VCaP (cell line): ENCODE measurements at regions not wholly inside any gene's neighbourhood (a gene's known extent, or its start where the extent isn't known, plus 50 kb on each side); places are given as distances from the start of the nearest gene placed in this dataset.

Experiments used
- H3K27ac ChIP-seq: fragments of 450-650 bp; 2 replicates; pipeline ENCODE4 v1.5.1; 2017
- TF ChIP-seq, protein P1 (sequence below): fragments of 450-650 bp; conservative IDR thresholded peaks from 2 replicates; pipeline ENCODE4 v1.5.1; 2017; ENCODE audit warnings: mild to moderate bottlenecking, moderate library complexity

DNA sequence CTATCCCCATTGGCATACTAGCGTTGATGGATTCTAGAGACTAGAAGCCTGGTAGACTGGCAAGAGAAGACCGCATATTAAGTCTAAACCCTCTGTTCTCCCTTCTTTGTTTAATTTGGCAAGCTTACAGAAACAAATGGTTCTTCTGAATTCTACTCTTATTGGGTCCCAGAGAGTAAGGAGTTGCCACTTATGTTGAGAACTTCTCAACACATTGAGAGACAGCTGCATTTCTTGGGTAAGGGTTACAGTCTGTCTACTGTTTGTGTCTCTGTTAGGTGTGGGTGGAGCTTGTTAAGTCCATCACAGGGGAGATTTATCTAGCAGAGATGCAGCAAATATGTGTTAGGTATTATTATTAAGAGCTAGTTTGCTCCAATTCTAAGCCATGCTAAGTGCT lies 435.8 kb upstream of the MEIS1 start:
- no peak overlapping the region for H3K27ac ChIP-seq
- TF ChIP-seq, protein P1, sequence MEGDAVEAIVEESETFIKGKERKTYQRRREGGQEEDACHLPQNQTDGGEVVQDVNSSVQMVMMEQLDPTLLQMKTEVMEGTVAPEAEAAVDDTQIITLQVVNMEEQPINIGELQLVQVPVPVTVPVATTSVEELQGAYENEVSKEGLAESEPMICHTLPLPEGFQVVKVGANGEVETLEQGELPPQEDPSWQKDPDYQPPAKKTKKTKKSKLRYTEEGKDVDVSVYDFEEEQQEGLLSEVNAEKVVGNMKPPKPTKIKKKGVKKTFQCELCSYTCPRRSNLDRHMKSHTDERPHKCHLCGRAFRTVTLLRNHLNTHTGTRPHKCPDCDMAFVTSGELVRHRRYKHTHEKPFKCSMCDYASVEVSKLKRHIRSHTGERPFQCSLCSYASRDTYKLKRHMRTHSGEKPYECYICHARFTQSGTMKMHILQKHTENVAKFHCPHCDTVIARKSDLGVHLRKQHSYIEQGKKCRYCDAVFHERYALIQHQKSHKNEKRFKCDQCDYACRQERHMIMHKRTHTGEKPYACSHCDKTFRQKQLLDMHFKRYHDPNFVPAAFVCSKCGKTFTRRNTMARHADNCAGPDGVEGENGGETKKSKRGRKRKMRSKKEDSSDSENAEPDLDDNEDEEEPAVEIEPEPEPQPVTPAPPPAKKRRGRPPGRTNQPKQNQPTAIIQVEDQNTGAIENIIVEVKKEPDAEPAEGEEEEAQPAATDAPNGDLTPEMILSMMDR, result no peak

DNA sequence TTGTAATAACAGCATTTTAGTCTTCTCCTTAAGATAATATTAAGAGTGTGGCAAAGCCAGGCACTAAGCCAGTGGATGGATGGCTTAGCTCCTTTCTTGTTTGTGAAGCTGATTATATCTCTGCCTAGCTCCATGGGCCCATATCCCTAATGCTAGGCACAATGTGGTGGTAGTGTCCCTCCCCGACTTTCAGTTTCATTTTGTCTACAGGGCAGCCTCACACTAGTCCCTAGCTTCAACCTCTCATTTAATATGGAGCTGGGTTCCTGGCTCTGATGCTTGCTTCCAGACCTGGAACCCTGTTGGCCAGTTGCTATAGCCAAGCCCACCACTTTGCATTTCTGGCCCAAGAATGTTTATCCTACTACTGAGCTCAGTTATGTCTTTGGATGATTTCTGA lies 437.0 kb upstream of the MEIS1 start:
- no peak overlapping the region for H3K27ac ChIP-seq
- TF ChIP-seq, protein P1, result no peak

DNA sequence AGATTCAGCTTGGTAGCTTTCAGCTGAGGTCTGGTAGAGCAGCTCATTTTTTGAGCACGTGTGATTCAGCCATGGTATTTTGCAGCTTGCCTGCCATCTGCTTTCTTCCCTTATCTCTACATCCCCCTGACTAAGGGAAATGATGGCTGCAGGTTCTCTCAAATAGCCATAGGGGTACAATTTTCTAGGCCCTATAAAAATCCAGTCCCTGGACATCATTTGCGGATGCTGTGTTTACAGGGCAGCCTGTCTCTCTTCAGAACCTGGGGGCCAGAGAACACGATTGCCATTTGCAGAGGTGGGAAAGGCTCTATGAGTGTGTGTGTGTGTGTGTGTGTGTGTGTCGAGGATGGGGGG lies 442.7 kb upstream of the MEIS1 start:
- TF ChIP-seq, protein P1, result no peak
- H3K27ac ChIP-seq, result no peak overlapping the region

DNA sequence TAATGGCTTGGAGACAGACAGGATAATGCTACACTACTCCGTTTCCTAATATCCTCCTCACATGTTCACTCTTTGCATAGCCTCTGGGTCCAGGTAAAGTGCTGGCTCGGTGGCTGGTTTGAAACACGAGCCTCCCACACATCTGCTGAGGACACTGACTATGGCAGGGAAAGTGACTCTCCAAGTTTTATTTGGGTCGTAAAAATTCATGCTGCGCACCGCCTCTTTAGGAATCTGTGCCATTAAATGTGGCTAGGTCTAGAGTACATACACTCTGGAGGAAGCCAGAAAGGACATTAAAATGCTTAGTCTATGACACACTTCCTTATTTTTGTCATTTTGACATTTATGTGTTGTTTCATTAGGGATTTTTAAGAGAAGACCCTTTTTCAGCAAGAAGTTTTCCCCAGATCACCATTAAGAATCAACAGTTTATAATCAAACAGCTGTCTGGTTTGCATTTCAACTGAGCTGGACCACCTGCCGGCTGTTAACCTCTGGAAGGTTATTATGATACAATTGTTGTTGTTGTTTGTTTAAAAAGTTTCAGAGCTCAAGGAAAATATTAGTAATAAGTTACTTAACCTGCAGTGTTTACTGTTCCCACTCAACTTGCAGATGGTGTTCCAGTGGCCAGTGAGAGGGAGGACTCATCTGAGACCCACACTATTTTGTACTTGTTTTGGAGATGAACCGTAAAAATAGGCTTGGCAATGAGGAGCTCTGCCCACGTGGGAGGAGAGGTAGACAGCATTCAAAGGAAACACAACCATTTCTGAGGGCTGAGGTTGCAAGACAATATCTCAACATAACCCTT lies 443.3 kb upstream of the MEIS1 start:
- H3K27ac ChIP-seq, result no peak overlapping the region
- TF ChIP-seq, protein P1, result no peak

DNA sequence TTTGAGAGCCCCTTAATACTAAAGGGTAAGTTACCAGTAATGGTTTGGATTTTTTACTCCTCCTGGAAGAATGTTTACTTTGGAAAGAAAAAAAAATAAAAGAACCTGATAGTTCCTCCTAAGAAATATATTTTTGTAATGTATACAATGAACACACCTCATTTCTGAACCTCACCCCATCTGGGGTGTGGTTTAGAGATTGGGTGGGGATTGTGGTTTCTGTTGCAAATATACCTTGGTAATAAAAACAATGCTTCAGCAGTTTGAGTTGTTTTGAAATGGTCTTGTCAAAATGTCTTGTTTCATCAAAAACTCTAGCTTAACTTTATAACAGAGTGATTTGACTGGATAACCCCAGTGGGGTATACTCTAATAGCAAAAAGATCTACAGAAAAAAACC lies 448.9 kb upstream of the MEIS1 start:
- no peak overlapping the region for H3K27ac ChIP-seq
- TF ChIP-seq, protein P1, result no peak

DNA sequence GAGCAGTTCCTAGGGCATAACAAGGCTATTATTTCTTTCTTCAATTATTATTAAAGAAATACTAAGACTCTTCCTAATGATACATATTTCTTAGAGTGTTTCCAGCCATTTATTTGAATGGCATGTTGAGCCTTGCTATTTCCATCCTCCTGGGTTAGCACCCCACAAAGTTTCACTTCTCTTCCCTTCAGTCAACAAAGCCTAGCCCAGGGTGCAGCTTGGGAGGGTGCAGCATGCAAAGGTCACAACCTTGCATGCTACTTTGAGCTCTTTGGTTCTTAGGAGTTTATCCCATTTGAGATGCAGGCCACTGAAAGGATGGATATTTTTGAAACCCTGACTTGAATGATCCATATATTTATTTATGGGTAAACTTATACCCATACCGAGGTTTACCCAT lies 454.4 kb upstream of the MEIS1 start:
- TF ChIP-seq, protein P1, result no peak
- H3K27ac ChIP-seq, result no peak overlapping the region

DNA sequence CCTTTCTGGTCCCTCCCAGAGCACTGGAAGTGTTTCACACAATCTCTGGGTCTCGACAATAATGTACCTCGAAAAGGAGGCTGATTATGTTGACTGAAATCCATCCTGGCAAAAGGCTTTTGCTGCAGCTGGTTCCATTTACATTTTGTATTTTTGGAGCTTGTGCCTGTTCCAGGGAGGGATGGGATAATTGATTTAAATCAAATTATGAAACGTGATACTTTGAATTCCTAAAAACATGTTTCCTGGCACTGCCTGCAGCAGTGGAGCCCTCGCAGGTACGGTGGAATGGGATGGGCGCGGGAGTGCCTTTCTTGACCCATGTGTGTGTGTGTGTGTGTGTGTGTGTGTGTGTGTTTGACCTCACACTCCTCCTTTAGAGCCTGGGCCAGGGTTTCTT lies 455.5 kb upstream of the MEIS1 start:
- no peak overlapping the region for H3K27ac ChIP-seq
- TF ChIP-seq, protein P1, result no peak
